GM21381 (cell line): ENCODE measurements at regions not wholly inside any gene's neighbourhood (a gene's known extent, or its start where the extent isn't known, plus 50 kb on each side); places are given as distances from the start of the nearest gene placed in this dataset.

Experiments
- ATAC-seq: cut with Tn5 transposase; IDR thresholded peaks from one replicate; pipeline ENCODE4 v1.9.1; 2021; ENCODE audit warnings: mild to moderate bottlenecking, moderate library complexity; ENCODE audit not compliant: unreplicated experiment

GRCh38 chr9:129321286-129322021, 143.4 kb upstream of the IER5L start:
- no peak for ATAC-seq

GRCh38 chr9:129320575-129321285, 142.7 kb upstream of the IER5L start:
- ATAC-seq, result no peak

- ATAC-seq, result no peak
These were observed 141.9 kb upstream of the IER5L start for GRCh38 chr9:129319938-129320481.

- no peak for ATAC-seq
These were observed 141.2 kb upstream of the IER5L start for GRCh38 chr9:129319076-129319937.

GRCh38 chr9:129318121-129319075, 140.3 kb upstream of the IER5L start:
- ATAC-seq, result no peak

GRCh38 chr9:129317179-129318011, 139.3 kb upstream of the IER5L start:
- ATAC-seq, result no peak

GRCh38 chr9:129316281-129317030, 138.4 kb upstream of the IER5L start:
- ATAC-seq, result no peak

- ATAC-seq, result no peak
These were observed 135.4 kb upstream of the IER5L start for GRCh38 chr9:129313331-129313955.

- no peak for ATAC-seq
These were observed 134.4 kb upstream of the IER5L start for GRCh38 chr9:129312251-129313122.

- ATAC-seq, result no peak
These were observed 133.6 kb upstream of the IER5L start for GRCh38 chr9:129311643-129312042.

- ATAC-seq, result no peak
These were observed 132.7 kb upstream of the IER5L start for GRCh38 chr9:129310666-129311350.

- no peak for ATAC-seq
These were observed 131.8 kb upstream of the IER5L start for GRCh38 chr9:129309906-129310305.

GRCh38 chr9:129309041-129309430, 131.0 kb upstream of the IER5L start:
- ATAC-seq, result no peak

GRCh38 chr9:129307227-129307970, 129.3 kb upstream of the IER5L start:
- ATAC-seq, result no peak

- ATAC-seq, result no peak
These were observed 128.4 kb upstream of the IER5L start for GRCh38 chr9:129306318-129306973.
